IMR-90 (cell line): ENCODE measurements at regions not wholly inside any gene's neighbourhood (a gene's known extent, or its start where the extent isn't known, plus 50 kb on each side); places are given as distances from the start of the nearest gene placed in this dataset.
"Not testable (repeated sequence)": the region's sequence is repeated elsewhere in the genome, so short reads cannot be mapped to it uniquely, and the experiment has no call there.

Source experiments
- MXI1 ChIP-seq: IDR thresholded peaks from 2 replicates; pipeline ENCODE4 v1.6.1; 2012; ENCODE audit warnings: low read depth, mild to moderate bottlenecking, low read length, moderate library complexity, borderline replicate concordance
- POLR2A ChIP-seq: IDR thresholded peaks from 2 replicates; pipeline ENCODE4 v1.6.1; 2012; ENCODE audit warnings: mild to moderate bottlenecking, low read depth, low read length
- RAD21 ChIP-seq: IDR thresholded peaks from 2 replicates; pipeline ENCODE4 v1.6.1; 2012; ENCODE audit warnings: low read length, improper control_type of control experiment
- RCOR1 ChIP-seq: IDR thresholded peaks from 2 replicates; pipeline ENCODE4 v1.6.1; 2012; ENCODE audit warnings: mild to moderate bottlenecking, low read length, improper control_type of control experiment; ENCODE audit not compliant: insufficient replicate concordance
- RFX5 ChIP-seq: IDR thresholded peaks from 2 replicates; pipeline ENCODE4 v1.8.0; 2012; ENCODE audit warnings: low read depth, mild to moderate bottlenecking, low read length, moderate library complexity
- TF ChIP-seq, protein P1 (sequence below): conservative IDR thresholded peaks from 2 replicates; pipeline ENCODE4 v1.5.1; 2012; ENCODE audit warnings: mild to moderate bottlenecking, low read depth, low read length, improper control_type of control experiment
- TF ChIP-seq, protein P2 (sequence below): fragments of 150-350 bp; IDR thresholded peaks from 2 replicates; pipeline ENCODE4 v1.6.1; 2017; ENCODE audit warnings: mild to moderate bottlenecking, antibody characterized with exemption, low read length, low read depth

DNA sequence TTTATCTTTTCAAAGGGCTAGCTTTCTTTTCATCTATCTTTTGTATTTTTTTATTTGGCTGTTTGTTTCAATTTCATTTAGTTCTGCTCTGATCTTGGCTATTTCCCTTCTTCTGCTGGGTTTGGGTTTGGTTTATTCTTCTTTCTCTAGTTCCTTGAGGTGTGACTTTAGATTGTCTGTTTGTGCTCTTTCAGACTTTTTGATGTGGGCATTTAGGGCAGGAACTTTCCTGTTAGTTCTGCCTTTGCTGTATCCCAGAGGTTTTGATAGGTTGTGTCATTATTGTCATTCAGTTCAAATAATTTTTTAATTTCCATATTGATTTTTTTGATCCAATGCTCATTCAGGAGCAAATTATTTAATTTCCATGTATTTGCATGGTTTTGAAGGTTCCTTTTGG, 325.0 kb downstream of the PTPRC start:
- TF ChIP-seq POLR2A, RFX5, MXI1, RCOR1, RAD21: not testable (repeated sequence)
- TF ChIP-seq, protein P1, sequence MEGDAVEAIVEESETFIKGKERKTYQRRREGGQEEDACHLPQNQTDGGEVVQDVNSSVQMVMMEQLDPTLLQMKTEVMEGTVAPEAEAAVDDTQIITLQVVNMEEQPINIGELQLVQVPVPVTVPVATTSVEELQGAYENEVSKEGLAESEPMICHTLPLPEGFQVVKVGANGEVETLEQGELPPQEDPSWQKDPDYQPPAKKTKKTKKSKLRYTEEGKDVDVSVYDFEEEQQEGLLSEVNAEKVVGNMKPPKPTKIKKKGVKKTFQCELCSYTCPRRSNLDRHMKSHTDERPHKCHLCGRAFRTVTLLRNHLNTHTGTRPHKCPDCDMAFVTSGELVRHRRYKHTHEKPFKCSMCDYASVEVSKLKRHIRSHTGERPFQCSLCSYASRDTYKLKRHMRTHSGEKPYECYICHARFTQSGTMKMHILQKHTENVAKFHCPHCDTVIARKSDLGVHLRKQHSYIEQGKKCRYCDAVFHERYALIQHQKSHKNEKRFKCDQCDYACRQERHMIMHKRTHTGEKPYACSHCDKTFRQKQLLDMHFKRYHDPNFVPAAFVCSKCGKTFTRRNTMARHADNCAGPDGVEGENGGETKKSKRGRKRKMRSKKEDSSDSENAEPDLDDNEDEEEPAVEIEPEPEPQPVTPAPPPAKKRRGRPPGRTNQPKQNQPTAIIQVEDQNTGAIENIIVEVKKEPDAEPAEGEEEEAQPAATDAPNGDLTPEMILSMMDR, result not testable (repeated sequence)
- TF ChIP-seq, protein P2, sequence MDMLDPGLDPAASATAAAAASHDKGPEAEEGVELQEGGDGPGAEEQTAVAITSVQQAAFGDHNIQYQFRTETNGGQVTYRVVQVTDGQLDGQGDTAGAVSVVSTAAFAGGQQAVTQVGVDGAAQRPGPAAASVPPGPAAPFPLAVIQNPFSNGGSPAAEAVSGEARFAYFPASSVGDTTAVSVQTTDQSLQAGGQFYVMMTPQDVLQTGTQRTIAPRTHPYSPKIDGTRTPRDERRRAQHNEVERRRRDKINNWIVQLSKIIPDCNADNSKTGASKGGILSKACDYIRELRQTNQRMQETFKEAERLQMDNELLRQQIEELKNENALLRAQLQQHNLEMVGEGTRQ, result not testable (repeated sequence)
